Endothelial cell of umbilical vein (primary cell): ENCODE measurements at regions not wholly inside any gene's neighbourhood (a gene's known extent, or its start where the extent isn't known, plus 50 kb on each side); places are given as distances from the start of the nearest gene placed in this dataset.

ENCODE experiments used
- BruUV-seq: library from RNA; stranded (reverse); fragments of 400-500 nt; replicated peaks from 2 replicates; lab custom pipeline; 2021; lab: Mats Ljungman, UMichigan
- CTCF ChIA-PET: fragments of 300-600, 350-600 bp; sonication (Branson Sonifier 250); formaldehyde crosslinking; loops from one replicate; lab custom pipeline; 2021; ENCODE audit warnings: antibody characterized with exemption, inconsistent platforms; lab: Charles Lee
- POLR2A ChIA-PET: fragments of 300-600, 350-600 bp; sonication (Branson Sonifier 250); formaldehyde crosslinking; loops from one replicate; lab custom pipeline; 2021; ENCODE audit warnings: antibody characterized with exemption, inconsistent platforms; lab: Charles Lee
- DNase-seq: peaks from one replicate; pipeline ENCODE4 v3.0.0-alpha.2; 2011; ENCODE audit warnings: low read depth, low spot score
- FAIRE-seq: peaks from 2 replicates; lab custom pipeline; 2011; peaks lifted over from hg19 to GRCh38; lab: Jason Lieb, UNC
- H2AFZ ChIP-seq: 2 replicates; pipeline ENCODE4 v1.6.0; 2012; ENCODE audit warnings: low read depth, low read length, control low read depth, inconsistent platforms
- H3K27ac ChIP-seq: 2 replicates; pipeline ENCODE4 v1.5.1; 2011; ENCODE audit warnings: low read depth, mild to moderate bottlenecking, control low read depth, low read length, moderate library complexity; ENCODE audit not compliant: insufficient read depth
- H3K27me3 ChIP-seq, 2 experiments: 2 replicates each; pipeline versions ENCODE4 v1.6.0 to v1.6.1; 2011; ENCODE audit warnings: low read length in 2 of 2, mixed read lengths in 1 of 2; ENCODE audit not compliant: control insufficient read depth in 2 of 2, insufficient read depth in 2 of 2
- H3K36me3 ChIP-seq, 2 experiments: 2 replicates in 1 of 2; 3 replicates in 1 of 2; pipeline ENCODE4 v1.5.1; 2011; ENCODE audit warnings: low read length in 2 of 2, mild to moderate bottlenecking in 1 of 2, moderate library complexity in 1 of 2; ENCODE audit not compliant: control insufficient read depth in 2 of 2, insufficient read depth in 2 of 2; ENCODE audit errors: extremely low read depth in 1 of 2
- H3K4me1 ChIP-seq: 3 replicates; pipeline ENCODE4 v1.5.1; 2011; ENCODE audit warnings: mild to moderate bottlenecking, low read length; ENCODE audit not compliant: control insufficient read depth, insufficient read depth; ENCODE audit errors: extremely low read depth
- H3K4me2 ChIP-seq: 2 replicates; pipeline ENCODE4 v1.6.1; 2011; ENCODE audit warnings: low read length, control low read depth, mixed read lengths; ENCODE audit not compliant: insufficient read depth
- H3K4me3 ChIP-seq, 3 experiments: fragments of 200-600 bp in 1 of 3; sonication (generic), shearing (Covaris generic) in 1 of 3; replicated peaks in 1 of 3; 2 replicates each; pipeline ENCODE4 v1.5.1; 2011 to 2016; ENCODE audit warnings: control low read depth in 3 of 3, low read length in 3 of 3, mild to moderate bottlenecking in 2 of 3, inconsistent platforms in 1 of 3, low read depth in 1 of 3, moderate library complexity in 1 of 3; ENCODE audit not compliant: insufficient read depth in 1 of 3
- H3K79me2 ChIP-seq: 2 replicates; pipeline ENCODE4 v1.6.0; 2012; ENCODE audit warnings: low read length, inconsistent platforms; ENCODE audit not compliant: control insufficient read depth, insufficient read depth
- H3K9ac ChIP-seq: replicated peaks from 2 replicates; pipeline ENCODE3; 2011; ENCODE audit warnings: low read length, control low read depth; ENCODE audit not compliant: insufficient read depth; ENCODE audit errors: extremely low read depth
- H3K9me1 ChIP-seq: replicated peaks from 3 replicates; pipeline ENCODE4 v1.6.0; 2011; ENCODE audit warnings: mild to moderate bottlenecking, low read length; ENCODE audit not compliant: control insufficient read depth, insufficient read depth; ENCODE audit errors: extremely low read depth
- H3K9me3 ChIP-seq: replicated peaks from 2 replicates; pipeline ENCODE4 v1.5.1; 2012; ENCODE audit warnings: low read length, inconsistent platforms; ENCODE audit not compliant: control insufficient read depth, insufficient read depth
- H4K20me1 ChIP-seq: replicated peaks from 2 replicates; pipeline ENCODE3; 2011; ENCODE audit warnings: mild to moderate bottlenecking, low read length; ENCODE audit not compliant: control insufficient read depth, insufficient read depth; ENCODE audit errors: extremely low read depth
- CTCF ChIP-seq, 2 donors: IDR thresholded peaks; 1 replicate in 1 of 2; 2 replicates in 1 of 2; pipeline ENCODE4 v1.5.1; 2011; ENCODE audit warnings: low read length in 2 of 2, mild to moderate bottlenecking in 2 of 2, moderate library complexity in 2 of 2, control low read depth in 1 of 2, inconsistent platforms in 1 of 2, low read depth in 1 of 2; ENCODE audit not compliant: insufficient read depth in 1 of 2; ENCODE audit errors: extremely low read depth in 1 of 2
- EZH2 ChIP-seq: IDR thresholded peaks from 2 replicates; pipeline ENCODE4 v1.6.1; 2012; ENCODE audit warnings: borderline replicate concordance, low read depth, mild to moderate bottlenecking, moderate library complexity, low read length, inconsistent platforms; ENCODE audit not compliant: severe bottlenecking
- FOS ChIP-seq: IDR thresholded peaks from 2 replicates; pipeline ENCODE4 v1.6.1; 2011; ENCODE audit warnings: mild to moderate bottlenecking, low read length, moderate library complexity, borderline replicate concordance; ENCODE audit not compliant: insufficient read depth
- GATA2 ChIP-seq: IDR thresholded peaks from 2 replicates; pipeline ENCODE4 v1.7.0; 2011; ENCODE audit warnings: low read depth, mild to moderate bottlenecking, moderate library complexity, mixed read lengths, low read length; ENCODE audit not compliant: insufficient read length, insufficient read depth
- JUN ChIP-seq: IDR thresholded peaks from 2 replicates; pipeline ENCODE4 v1.6.1; 2011; ENCODE audit warnings: borderline replicate concordance, low read depth; ENCODE audit not compliant: insufficient read length, insufficient read depth
- MAX ChIP-seq: IDR thresholded peaks from 2 replicates; pipeline ENCODE4 v1.6.1; 2011; ENCODE audit not compliant: insufficient read depth, insufficient read length
- MYC ChIP-seq: IDR thresholded peaks from one replicate; pipeline ENCODE4 v1.6.1; 2011; ENCODE audit warnings: mild to moderate bottlenecking, low read depth, low read length
- POLR2A ChIP-seq: IDR thresholded peaks from 2 replicates; pipeline ENCODE4 v1.6.1; 2012; ENCODE audit warnings: low read depth, mild to moderate bottlenecking, control low read depth, low read length
- POLR2AphosphoS5 ChIP-seq: IDR thresholded peaks from 2 replicates; pipeline ENCODE4 v1.6.1; 2012; ENCODE audit warnings: low read depth, mild to moderate bottlenecking, control low read depth, low read length, moderate library complexity; ENCODE audit not compliant: insufficient read depth
- dilution Hi-C: fragments of 300-500 bp; cut with MboI; formaldehyde crosslinking; loops from one replicate; pipeline ENCODE4 v1.15.0; 2019; ENCODE audit warnings: low sequenced_read_pairs; ENCODE audit not compliant: extremely low pct_ligation_motif_present
- intact Hi-C: fragments of 100-400 bp; cut with micrococcal nuclease; formaldehyde crosslinking; loops from one replicate; pipeline ENCODE4 v1.10.0; 2022

- Histone ChIP-seq H3K9me1 (no peaks in the 10 kb centered on the region), H2AFZ (no peak overlapping the region), H4K20me1 (no peaks in the 10 kb centered on the region), H3K4me2 (no peak overlapping the region), H3K4me3 (no peak overlapping the region), H3K4me1 (no peaks in the 10 kb centered on the region), H3K9ac (no peak overlapping the region), H3K9me3 (no peaks in the 10 kb centered on the region), H3K27ac (no peak overlapping the region), H3K79me2 (no peaks in the 10 kb centered on the region), H3K36me3 (no peaks in the 10 kb centered on the region), H3K27me3 (no peaks in the 10 kb centered on the region)
- FAIRE-seq, result no peak
- ChIA-PET POLR2A (no interaction called here), CTCF (no interaction called here)
- BruUV-seq, result no TSS peak
- intact Hi-C loops, result no loop called here
- TF ChIP-seq POLR2A, result no peak
- dilution Hi-C loops, result no loop called here
- no peak for DNase-seq
Measured at GRCh38 chr13:111621164-111621563, 300.7 kb downstream of the TEX29 start.

- dilution Hi-C loops, result no loop called here
- CTCF ChIA-PET, result no interaction called here
- FAIRE-seq, result no peak
Measured at GRCh38 chr13:111622051-111622531, 301.6 kb downstream of the TEX29 start.

More at GRCh38 chr13:111622051-111622531, 301.6 kb downstream of the TEX29 start:
- Histone ChIP-seq H3K9me1 (no peaks in the 10 kb centered on the region), H3K4me1 (no peaks in the 10 kb centered on the region), H3K9me3 (peaks cover 2% of the 10 kb centered on the region), H3K4me3 (no peak overlapping the region), H3K27ac (no peak overlapping the region), H3K36me3 (no peaks in the 10 kb centered on the region), H2AFZ (no peak overlapping the region), H3K79me2 (no peaks in the 10 kb centered on the region), H3K4me2 (no peak overlapping the region), H4K20me1 (no peaks in the 10 kb centered on the region), H3K27me3 (no peaks in the 10 kb centered on the region), H3K9ac (no peak overlapping the region)
- no peak for TF ChIP-seq GATA2
- no peak for TF ChIP-seq POLR2AphosphoS5
- TF ChIP-seq POLR2A, result no peak
- TF ChIP-seq CTCF (IDR thresholded peaks at IDR 0.05; ENCODE audit: extremely low read depth in 1 of 2, insufficient read depth in 1 of 2, low read depth in 1 of 2, low read length in 2 of 2), result no peak
- no peak for TF ChIP-seq FOS
- no peak for TF ChIP-seq MYC
- no peak for TF ChIP-seq JUN
- no peak for TF ChIP-seq MAX
- no peak for TF ChIP-seq EZH2
- intact Hi-C loops, result no loop called here
- POLR2A ChIA-PET, result no interaction called here
- DNase-seq, result no peak
- BruUV-seq, result no TSS peak
